ENCODE measurements at regions not wholly inside any gene's neighbourhood (a gene's known extent, or its start where the extent isn't known, plus 50 kb on each side); places are given as distances from the start of the nearest gene placed in this dataset.
"Not testable (repeated sequence)": the region's sequence is repeated elsewhere in the genome, so short reads cannot be mapped to it uniquely, and the experiment has no call there.

- no peak for FAIRE-seq
These were observed 1738.2 kb downstream of the TP53TG3F start for GRCh38 chr16:35197656-35198055.

GRCh38 chr16:35198223-35199199 is 1739.1 kb downstream of the TP53TG3F start:
- FAIRE-seq: no peak

- no peak for FAIRE-seq
These were observed 1741.2 kb downstream of the TP53TG3F start for GRCh38 chr16:35200662-35201061.

GRCh38 chr16:35201151-35201550 is 1741.7 kb downstream of the TP53TG3F start:
- FAIRE-seq: no peak

GRCh38 chr16:35203636-35204035 is 1744.2 kb downstream of the TP53TG3F start:
- FAIRE-seq: no peak

- no peak for FAIRE-seq
These were observed 1747.9 kb downstream of the TP53TG3F start for GRCh38 chr16:35207059-35207999.

- no peak for FAIRE-seq
These were observed 1748.9 kb downstream of the TP53TG3F start for GRCh38 chr16:35208001-35208935.

GRCh38 chr16:35210681-35211433 is 1751.4 kb downstream of the TP53TG3F start:
- no peak for FAIRE-seq

GRCh38 chr16:35214840-35215239 is 1755.4 kb downstream of the TP53TG3F start:
- FAIRE-seq: no peak

- FAIRE-seq: peak; percentile 56
These were observed 1755.9 kb downstream of the TP53TG3F start for GRCh38 chr16:35215287-35215686.

GRCh38 chr16:35216261-35216660 is 1756.8 kb downstream of the TP53TG3F start:
- not testable (repeated sequence) for FAIRE-seq

GRCh38 chr16:35221482-35222185 is 1762.2 kb downstream of the TP53TG3F start:
- FAIRE-seq: no peak

GRCh38 chr16:35234679-35235078 is 1775.3 kb downstream of the TP53TG3F start:
- FAIRE-seq: no peak

- FAIRE-seq: no peak
These were observed 1780.1 kb downstream of the TP53TG3F start for GRCh38 chr16:35239561-35239960.

- peak; percentile 85 for FAIRE-seq
These were observed 1789.6 kb downstream of the TP53TG3F start for GRCh38 chr16:35249051-35249450.

- FAIRE-seq: peak; percentile 84
These were observed 1793.0 kb downstream of the TP53TG3F start for GRCh38 chr16:35252356-35252936.

- no peak for FAIRE-seq
These were observed 1795.9 kb downstream of the TP53TG3F start for GRCh38 chr16:35255186-35255803.

GRCh38 chr16:35255816-35256215 is 1796.4 kb downstream of the TP53TG3F start:
- no peak for FAIRE-seq

GRCh38 chr16:35258381-35258780 is 1799.0 kb downstream of the TP53TG3F start:
- no peak for FAIRE-seq

- no peak for FAIRE-seq
These were observed 1836.4 kb downstream of the TP53TG3F start for GRCh38 chr16:35295856-35296255.
